ENCODE measurements at regions not wholly inside any gene's neighbourhood (a gene's known extent, or its start where the extent isn't known, plus 50 kb on each side); places are given as distances from the start of the nearest gene placed in this dataset.
"Not testable (repeated sequence)": the region's sequence is repeated elsewhere in the genome, so short reads cannot be mapped to it uniquely, and the experiment has no call there.

DNA sequence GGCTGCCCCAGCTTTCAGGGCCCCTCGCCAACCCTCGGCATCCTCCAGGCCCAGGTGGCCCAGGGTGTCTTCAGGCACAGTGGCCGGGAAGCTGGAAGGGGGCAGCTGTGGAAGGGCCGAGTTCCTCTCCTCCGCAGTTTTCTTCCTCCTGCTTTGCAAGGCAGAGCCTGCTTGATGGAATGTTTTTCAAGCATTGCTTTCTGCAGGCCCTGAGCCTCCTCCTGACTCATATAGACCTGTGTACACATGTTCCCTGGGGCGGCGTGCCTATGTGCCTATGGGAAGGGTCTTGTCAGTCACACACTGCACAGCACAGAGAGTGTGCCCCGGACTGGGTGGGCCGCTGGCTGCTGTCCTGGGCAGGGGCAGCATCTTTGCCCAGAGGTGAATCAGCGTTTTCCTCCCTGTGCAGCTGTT, 107.5 kb downstream of the ERMARD start:
- FAIRE-seq (no peak), DNase-seq (ENCODE audit: low read depth) (peak; percentile 53)
- H3K36me3 ChIP-seq (ENCODE audit: control insufficient read depth, insufficient read depth, low read length): no peaks in the 10 kb centered on the region
- no peaks in the 10 kb centered on the region for H3K27me3 ChIP-seq (ENCODE audit: control insufficient read depth, insufficient read depth, low read length)
- no peak overlapping the region for H3K4me3 ChIP-seq (ENCODE audit: low read depth, low read length)
- no peak for TF ChIP-seq CTCF (IDR thresholded peaks at IDR 0.05; ENCODE audit: insufficient read depth, low read length, severe bottlenecking)

DNA sequence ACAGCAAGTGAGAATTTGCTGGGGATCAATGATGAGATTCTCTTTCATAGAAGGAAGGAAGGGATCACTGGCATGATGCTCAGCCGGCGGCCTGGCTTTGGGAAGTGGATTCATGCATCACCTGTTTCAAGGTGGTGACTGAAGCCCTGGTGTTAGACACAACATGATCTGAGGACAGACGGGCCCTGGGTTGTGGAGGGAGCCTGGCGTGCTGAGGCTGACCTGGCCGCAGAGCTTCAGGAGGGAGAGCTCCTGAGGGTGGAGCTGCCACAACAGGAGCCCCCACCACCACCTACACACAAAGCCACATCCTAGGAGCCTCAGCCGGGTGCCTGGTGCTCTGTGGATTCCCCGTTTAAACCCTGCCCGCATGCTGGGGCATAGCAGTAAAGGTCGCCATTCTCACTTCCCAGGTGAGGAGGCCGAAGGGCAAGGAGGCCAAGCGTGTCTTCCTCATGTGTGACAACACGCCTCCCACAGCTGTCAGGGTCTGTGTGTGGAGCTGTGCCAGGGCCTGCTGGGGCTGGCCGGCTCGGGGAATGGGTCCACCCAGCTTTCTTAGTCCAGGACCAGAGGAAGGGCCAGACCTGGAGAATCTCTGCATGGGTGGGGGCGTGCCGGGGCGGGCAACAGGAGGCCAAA, 107.0 kb downstream of the ERMARD start:
- Histone ChIP-seq H3K36me3 (ENCODE audit: control insufficient read depth, insufficient read depth, low read length) (no peaks in the 10 kb centered on the region), H3K27me3 (ENCODE audit: control insufficient read depth, insufficient read depth, low read length) (no peaks in the 10 kb centered on the region), H3K4me3 (ENCODE audit: low read depth, low read length) (no peak overlapping the region)
- no peak for DNase-seq (ENCODE audit: low read depth)
- no peak for TF ChIP-seq CTCF (IDR thresholded peaks at IDR 0.05; ENCODE audit: insufficient read depth, low read length, severe bottlenecking)
- FAIRE-seq: no peak

- no peak for DNase-seq (ENCODE audit: low read depth)
- Histone ChIP-seq H3K4me3 (ENCODE audit: low read depth, low read length) (no peak overlapping the region), H3K27me3 (ENCODE audit: control insufficient read depth, insufficient read depth, low read length) (no peaks in the 10 kb centered on the region), H3K36me3 (ENCODE audit: control insufficient read depth, insufficient read depth, low read length) (no peaks in the 10 kb centered on the region)
- no peak for TF ChIP-seq CTCF (IDR thresholded peaks at IDR 0.05; ENCODE audit: insufficient read depth, low read length, severe bottlenecking)
- FAIRE-seq: peak; percentile 81
Measured at GRCh38 chr6:169857343-169858292, 106.2 kb downstream of the ERMARD start.

- not testable (repeated sequence) for DNase-seq (ENCODE audit: low read depth); FAIRE-seq
Measured at GRCh38 chr6:169856442-169857342, 105.3 kb downstream of the ERMARD start.

GRCh38 chr6:169854813-169855212, 103.4 kb downstream of the ERMARD start:
- Histone ChIP-seq H3K4me3 (ENCODE audit: low read depth, low read length) (no peak overlapping the region), H3K36me3 (ENCODE audit: control insufficient read depth, insufficient read depth, low read length) (no peaks in the 10 kb centered on the region), H3K27me3 (ENCODE audit: control insufficient read depth, insufficient read depth, low read length) (no peaks in the 10 kb centered on the region)
- FAIRE-seq (no peak), DNase-seq (ENCODE audit: low read depth) (no peak)
- TF ChIP-seq CTCF (IDR thresholded peaks at IDR 0.05; ENCODE audit: insufficient read depth, low read length, severe bottlenecking): no peak

More at GRCh38 chr6:169856442-169857342, 105.3 kb downstream of the ERMARD start:
- H3K27me3 ChIP-seq (ENCODE audit: control insufficient read depth, insufficient read depth, low read length); H3K4me3 ChIP-seq (ENCODE audit: low read depth, low read length); H3K36me3 ChIP-seq (ENCODE audit: control insufficient read depth, insufficient read depth, low read length): not testable (repeated sequence)
